T-cell (primary cell): ENCODE measurements at regions not wholly inside any gene's neighbourhood (a gene's known extent, or its start where the extent isn't known, plus 50 kb on each side); places are given as distances from the start of the nearest gene placed in this dataset.

Experiments
- ATAC-seq, 4 experiments: fragments of 200-7000 bp in 3 of 4; fragments of 150-1000 bp in 1 of 4; cut with Tn5 transposase; replicated peaks in 1 of 4; 1 replicate in 3 of 4; 2 replicates in 1 of 4; pipeline ENCODE4 v1.10.0; 2021; ENCODE audit warnings: moderate library complexity in 3 of 4, mild to moderate bottlenecking in 2 of 4, moderate number of reproducible peaks in 1 of 4
- CTCF ChIA-PET, 2 donors: fragments of 300-600 bp; sonication (Branson Sonifier 250); formaldehyde crosslinking; loops; one replicate each; lab custom pipeline; 2022; ENCODE audit warnings: antibody characterized with exemption in 2 of 2; lab: Charles Lee
- POLR2A ChIA-PET, 2 donors: fragments of 300-600 bp; sonication (Branson Sonifier 250); formaldehyde crosslinking; loops; one replicate each; lab custom pipeline; 2022; ENCODE audit warnings: antibody characterized with exemption in 2 of 2; lab: Charles Lee
- DNase-seq, 35 experiments: peaks; one replicate each; pipeline versions ENCODE4 v3.0.0 to v3.0.0-alpha.2; 2013 to 2023
- H3K27ac ChIP-seq: one replicate; pipeline ENCODE4 v1.5.1; 2013; ENCODE audit warnings: low read length
- H3K27me3 ChIP-seq, 2 experiments: replicated peaks in 1 of 2; 1 replicate in 1 of 2; 2 replicates in 1 of 2; pipeline versions ENCODE4 v1.6.1 to v1.7.0; 2013; ENCODE audit warnings: low read length in 1 of 2, mixed read lengths in 1 of 2; ENCODE audit not compliant: control insufficient read depth in 2 of 2, insufficient read depth in 2 of 2; ENCODE audit errors: extremely low read depth in 1 of 2
- H3K36me3 ChIP-seq, 2 donors: 1 replicate in 1 of 2; 2 replicates in 1 of 2; pipeline versions ENCODE4 v1.6.1 to v1.7.0; 2013; ENCODE audit warnings: low read length in 1 of 2; ENCODE audit not compliant: control insufficient read depth in 2 of 2, insufficient read depth in 1 of 2; ENCODE audit errors: extremely low read depth in 1 of 2
- H3K4me1 ChIP-seq, 2 experiments: 1 replicate in 1 of 2; 2 replicates in 1 of 2; pipeline versions ENCODE4 v1.6.1 to v1.7.0; 2013; ENCODE audit warnings: low read length in 2 of 2, mixed read lengths in 1 of 2; ENCODE audit not compliant: insufficient read depth in 2 of 2, control insufficient read depth in 1 of 2; ENCODE audit errors: extremely low read depth in 1 of 2
- H3K4me3 ChIP-seq, 2 donors: 1 replicate in 1 of 2; 2 replicates in 1 of 2; pipeline versions ENCODE4 v1.5.1 to v1.7.0; 2013; ENCODE audit warnings: mild to moderate bottlenecking in 2 of 2, low read length in 1 of 2, moderate library complexity in 1 of 2; ENCODE audit not compliant: control insufficient read depth in 1 of 2; ENCODE audit errors: extremely low read depth in 1 of 2
- H3K9me3 ChIP-seq: 2 replicates; pipeline ENCODE4 v1.7.0; 2013
- H3K27ac Mint-ChIP-seq, 2 donors: one replicate each; pipeline ENCODE4 v1.8.0; 2020 to 2021; ENCODE audit warnings: mild to moderate bottlenecking in 2 of 2, mixed read lengths in 2 of 2
- H3K27me3 Mint-ChIP-seq, 2 donors: one replicate each; pipeline ENCODE4 v1.8.0; 2021 to 2022; ENCODE audit warnings: mixed read lengths in 2 of 2
- H3K36me3 Mint-ChIP-seq: one replicate; pipeline ENCODE4 v1.8.0; 2021; ENCODE audit warnings: mixed read lengths
- H3K4me1 Mint-ChIP-seq, 3 donors: one replicate each; pipeline ENCODE4 v1.8.0; 2020 to 2022; ENCODE audit warnings: mixed read lengths in 3 of 3, mild to moderate bottlenecking in 1 of 3
- H3K4me3 Mint-ChIP-seq, 3 donors: one replicate each; pipeline ENCODE4 v1.8.0; 2020 to 2022; ENCODE audit warnings: mild to moderate bottlenecking in 3 of 3, mixed read lengths in 3 of 3, moderate library complexity in 3 of 3
- H3K9me3 Mint-ChIP-seq, 3 donors: one replicate each; pipeline ENCODE4 v1.8.0; 2020 to 2022; ENCODE audit warnings: mixed read lengths in 3 of 3
- WGBS: methylation state at CpG from one replicate; pipeline ENCODE4 v1.1.5; 2013; ENCODE audit warnings: missing lambda C conversion rate; ENCODE audit not compliant: insufficient coverage; 5-methylcytosine and 5-hydroxymethylcytosine counted together

- Mint-ChIP-seq H3K36me3 (no peaks in the 10 kb centered on the region), H3K4me3 (no peak overlapping the region), H3K27me3 (peaks cover 37 to 40% of the 10 kb centered on the region in 2 donors), H3K27ac (no peak overlapping the region), H3K4me1 (no peaks in the 10 kb centered on the region), H3K9me3 (peaks cover 0 to 7% (median 0%) of the 10 kb centered on the region in 3 donors)
- H3K36me3 ChIP-seq: no peaks in the 10 kb centered on the region
- 93% methylated on average over 2 of the region's 4 CpGs for WGBS
- no peaks in the 10 kb centered on the region for H3K9me3 ChIP-seq
- ChIA-PET POLR2A (no interaction called here), CTCF (interaction anchor here in 1 of 2 donors (0.6 kb wide), 1 partner anchor 217 kb away, joined by 3 read pairs; no protein-coding TSS in a partner anchor)
- H3K4me1 ChIP-seq: no peaks in the 10 kb centered on the region
- H3K27ac ChIP-seq: no peak overlapping the region
- H3K4me3 ChIP-seq: no peak overlapping the region
- ATAC-seq (no peak), DNase-seq (no peak)
- H3K27me3 ChIP-seq: peaks cover 2 to 33% of the 10 kb centered on the region in 2 experiments
Observed at GRCh38 chr7:155138204-155138603, 68.1 kb downstream of the HTR5A start.

GRCh38 chr7:155141562-155141961 lies 71.4 kb downstream of the HTR5A start:
- H3K4me3 Mint-ChIP-seq: no peak overlapping the region
- H3K27ac Mint-ChIP-seq: no peak overlapping the region
- ChIA-PET CTCF (no interaction called here), POLR2A (no interaction called here)
- Histone ChIP-seq H3K9me3 (no peaks in the 10 kb centered on the region), H3K27me3 (peaks cover 2 to 46% of the 10 kb centered on the region in 2 experiments), H3K27ac (no peak overlapping the region), H3K4me3 (no peak overlapping the region), H3K4me1 (no peaks in the 10 kb centered on the region), H3K36me3 (no peaks in the 10 kb centered on the region)
- WGBS: 32% methylated on average over 5 of the region's 5 CpGs
- peaks cover 0 to 7% (median 0%) of the 10 kb centered on the region in 3 donors for H3K9me3 Mint-ChIP-seq
- H3K4me1 Mint-ChIP-seq: no peaks in the 10 kb centered on the region
- no peak for DNase-seq
- H3K27me3 Mint-ChIP-seq: peaks cover 48 to 50% of the 10 kb centered on the region in 2 donors
- no peak for ATAC-seq
- no peaks in the 10 kb centered on the region for H3K36me3 Mint-ChIP-seq

GRCh38 chr7:155143381-155143780 lies 73.3 kb downstream of the HTR5A start:
- no peaks in the 10 kb centered on the region for H3K4me1 Mint-ChIP-seq
- H3K36me3 Mint-ChIP-seq: no peaks in the 10 kb centered on the region
- Histone ChIP-seq H3K4me1 (no peaks in the 10 kb centered on the region), H3K27ac (no peak overlapping the region), H3K27me3 (peaks cover 2 to 42% of the 10 kb centered on the region in 2 experiments), H3K4me3 (no peak overlapping the region), H3K9me3 (no peaks in the 10 kb centered on the region), H3K36me3 (no peaks in the 10 kb centered on the region)
- no peak for DNase-seq
- ATAC-seq: no peak
- ChIA-PET POLR2A (no interaction called here), CTCF (interaction anchor here in 1 of 2 donors (0.6 kb wide), 1 partner anchor 627 kb away, joined by 3 read pairs; no protein-coding TSS in a partner anchor)
- H3K4me3 Mint-ChIP-seq: no peak overlapping the region
- H3K9me3 Mint-ChIP-seq: no peaks in the 10 kb centered on the region
- 73% methylated on average over 6 of the region's 9 CpGs for WGBS
- H3K27ac Mint-ChIP-seq: no peak overlapping the region
- H3K27me3 Mint-ChIP-seq: peaks cover 43 to 45% of the 10 kb centered on the region in 2 donors

GRCh38 chr7:155144371-155144770 lies 74.2 kb downstream of the HTR5A start:
- Mint-ChIP-seq H3K4me1 (no peaks in the 10 kb centered on the region), H3K27ac (no peak overlapping the region), H3K9me3 (no peaks in the 10 kb centered on the region), H3K27me3 (peaks cover 38 to 39% of the 10 kb centered on the region in 2 donors), H3K4me3 (no peak overlapping the region), H3K36me3 (no peaks in the 10 kb centered on the region)
- ATAC-seq (no peak), DNase-seq (no peak)
- Histone ChIP-seq H3K36me3 (no peaks in the 10 kb centered on the region), H3K9me3 (no peaks in the 10 kb centered on the region), H3K4me1 (no peaks in the 10 kb centered on the region), H3K4me3 (no peak overlapping the region), H3K27ac (no peak overlapping the region), H3K27me3 (peaks cover 2 to 38% of the 10 kb centered on the region in 2 experiments)
- ChIA-PET CTCF (no interaction called here), POLR2A (no interaction called here)
- WGBS: 55% methylated on average over 6 of the region's 6 CpGs

GRCh38 chr7:155145477-155146255 lies 75.5 kb downstream of the HTR5A start:
- Mint-ChIP-seq H3K27me3 (peaks cover 33 to 39% of the 10 kb centered on the region in 2 donors), H3K36me3 (no peaks in the 10 kb centered on the region), H3K9me3 (no peaks in the 10 kb centered on the region), H3K27ac (no peak overlapping the region), H3K4me1 (no peaks in the 10 kb centered on the region), H3K4me3 (no peak overlapping the region)
- Histone ChIP-seq H3K4me3 (no peak overlapping the region), H3K27ac (no peak overlapping the region), H3K27me3 (peaks cover 0 to 30% of the 10 kb centered on the region in 2 experiments), H3K9me3 (no peaks in the 10 kb centered on the region), H3K4me1 (no peaks in the 10 kb centered on the region), H3K36me3 (no peaks in the 10 kb centered on the region)
- ATAC-seq (no peak), DNase-seq (no peak)
- ChIA-PET CTCF (no interaction called here), POLR2A (no interaction called here)
- WGBS: 77% methylated on average over 6 of the region's 9 CpGs

GRCh38 chr7:155147172-155147571 lies 77.0 kb downstream of the HTR5A start:
- Mint-ChIP-seq H3K4me1 (no peaks in the 10 kb centered on the region), H3K27ac (no peak overlapping the region), H3K4me3 (no peak overlapping the region), H3K9me3 (peaks cover 0 to 6% (median 6%) of the 10 kb centered on the region in 3 donors), H3K27me3 (peaks cover 18 to 27% of the 10 kb centered on the region in 2 donors), H3K36me3 (no peaks in the 10 kb centered on the region)
- ChIA-PET POLR2A (no interaction called here), CTCF (no interaction called here)
- Histone ChIP-seq H3K4me1 (no peaks in the 10 kb centered on the region), H3K27ac (no peak overlapping the region), H3K4me3 (no peak overlapping the region), H3K9me3 (no peaks in the 10 kb centered on the region), H3K27me3 (peaks cover 0 to 19% of the 10 kb centered on the region in 2 experiments), H3K36me3 (no peaks in the 10 kb centered on the region)
- no CpG with 5 or more reads among the region's 1 CpG for WGBS
- DNase-seq (no peak), ATAC-seq (no peak)
